NCI-H146 (cell line): ENCODE measurements at regions not wholly inside any gene's neighbourhood (a gene's known extent, or its start where the extent isn't known, plus 50 kb on each side); places are given as distances from the start of the nearest gene placed in this dataset.

Source experiments
- DNase-seq: peaks from one replicate; lab custom pipeline; 2025; lab: John Stamatoyannopoulos, UW

DNA sequence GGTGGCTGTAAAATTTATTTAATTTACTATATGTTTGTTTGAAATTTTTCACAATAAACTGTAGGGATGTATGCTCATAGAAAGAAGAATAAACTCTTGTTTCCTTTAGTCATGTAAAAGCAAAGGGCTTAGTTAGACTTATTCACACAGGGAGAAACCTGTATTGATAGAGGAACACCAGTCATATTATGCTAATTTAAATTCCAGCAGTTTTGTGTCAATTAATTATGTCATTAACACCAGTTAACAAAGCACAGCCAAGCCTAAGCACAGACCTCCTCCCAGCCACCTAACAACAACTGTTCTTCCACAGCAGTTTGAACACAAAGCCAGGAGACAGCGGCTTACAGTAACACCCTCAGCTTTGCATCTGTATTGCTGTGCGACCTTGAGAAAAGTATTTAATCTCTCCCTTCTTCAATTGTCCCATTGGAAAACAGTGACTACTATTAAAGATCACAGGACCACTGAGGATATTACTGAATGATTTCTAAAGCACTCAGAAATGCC lies 260.8 kb upstream of the RRP15 start:
- no peak for DNase-seq

DNA sequence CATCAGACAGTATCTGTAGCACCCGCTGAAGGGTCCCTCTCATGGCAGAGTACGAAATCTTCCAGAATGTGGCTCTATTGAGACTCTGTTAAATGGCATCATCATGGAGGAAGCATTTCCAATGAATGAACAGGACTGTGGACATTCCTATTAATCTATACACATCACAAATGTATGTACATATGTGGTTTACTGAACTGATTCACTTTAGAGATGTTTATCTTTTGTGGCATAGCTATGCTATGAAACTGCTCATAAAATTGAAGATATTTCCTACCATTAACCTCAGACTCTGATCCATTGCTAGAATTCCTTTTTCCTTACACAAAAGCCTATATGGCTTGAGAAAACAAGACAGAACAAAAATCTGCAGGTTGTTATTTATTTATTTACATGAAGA lies 259.6 kb upstream of the RRP15 start:
- no peak for DNase-seq

DNA sequence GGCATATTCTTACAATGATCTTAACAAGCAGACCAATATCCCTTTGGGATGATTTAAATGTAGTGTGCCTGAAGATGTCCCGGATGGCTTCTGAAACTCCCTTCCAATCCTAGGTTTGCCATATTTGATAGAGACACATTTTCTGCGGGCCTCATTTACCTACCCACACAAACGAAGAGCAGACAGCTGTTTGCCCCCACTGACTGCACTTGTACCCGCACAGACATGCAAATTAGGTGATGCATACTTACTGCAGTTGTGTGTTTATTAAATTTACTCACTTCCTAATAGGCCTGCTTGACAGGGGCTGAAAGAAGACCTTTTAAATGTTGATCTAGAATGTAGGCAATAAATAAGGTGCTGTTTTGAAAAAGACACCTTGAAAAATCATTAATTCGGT lies 257.9 kb upstream of the RRP15 start:
- DNase-seq, result no peak

DNA sequence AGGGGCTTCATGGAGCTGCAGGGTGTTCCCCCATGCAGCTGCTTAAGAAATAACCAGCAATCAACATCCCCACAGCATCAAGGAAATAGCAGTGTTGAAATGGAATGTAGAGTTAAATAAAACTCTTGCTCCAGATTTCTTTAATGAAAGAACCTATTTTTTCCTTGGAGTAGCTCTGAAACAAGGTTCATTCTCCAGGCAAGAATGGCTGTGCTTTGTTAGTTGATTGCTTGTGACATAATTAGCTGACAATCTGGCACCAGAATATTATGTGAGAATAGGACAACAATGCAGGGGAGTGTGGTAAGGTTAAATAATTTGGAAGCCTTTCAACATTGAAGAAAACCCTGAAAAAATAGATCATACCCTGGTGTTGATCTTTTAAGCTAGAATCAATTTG lies 254.2 kb upstream of the RRP15 start:
- no peak for DNase-seq

DNA sequence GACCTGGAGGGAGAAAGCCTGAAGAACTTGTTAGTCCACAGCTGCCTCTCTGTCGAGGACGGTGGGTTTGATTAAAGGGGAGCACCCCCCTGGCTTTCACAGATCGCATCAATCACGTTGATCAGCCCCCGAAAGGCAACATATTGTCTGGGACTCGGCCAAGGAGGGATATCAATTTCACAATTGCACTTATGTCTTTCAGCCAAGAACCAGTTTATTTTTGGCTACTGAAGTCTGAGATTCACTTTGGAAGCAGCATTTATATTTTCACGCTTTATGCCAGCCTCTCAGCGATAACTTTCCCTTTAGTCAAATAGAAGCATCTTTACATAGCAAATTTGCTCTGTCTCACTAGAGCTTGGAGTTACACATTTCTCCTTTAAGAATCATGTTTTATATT lies 253.2 kb upstream of the RRP15 start:
- no peak for DNase-seq

DNA sequence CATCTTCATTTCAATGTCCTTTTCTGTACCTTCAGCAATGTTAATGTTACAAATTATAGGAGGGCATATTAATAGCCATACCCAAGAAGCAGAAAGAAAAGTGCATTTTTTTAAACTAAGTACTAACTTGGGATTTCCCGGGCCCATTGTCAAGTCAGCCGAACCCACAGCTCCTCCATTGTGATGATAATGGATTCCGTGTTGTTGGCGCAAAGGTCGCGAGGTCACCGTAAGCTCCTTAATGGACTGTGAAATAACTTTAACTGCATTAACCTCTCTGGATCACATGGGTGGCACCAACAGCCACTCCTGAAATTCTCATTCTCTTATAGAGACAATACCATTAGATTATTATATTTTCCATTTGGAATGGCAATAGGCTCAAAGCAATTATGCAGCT lies 250.6 kb upstream of the RRP15 start:
- DNase-seq, result no peak

DNA sequence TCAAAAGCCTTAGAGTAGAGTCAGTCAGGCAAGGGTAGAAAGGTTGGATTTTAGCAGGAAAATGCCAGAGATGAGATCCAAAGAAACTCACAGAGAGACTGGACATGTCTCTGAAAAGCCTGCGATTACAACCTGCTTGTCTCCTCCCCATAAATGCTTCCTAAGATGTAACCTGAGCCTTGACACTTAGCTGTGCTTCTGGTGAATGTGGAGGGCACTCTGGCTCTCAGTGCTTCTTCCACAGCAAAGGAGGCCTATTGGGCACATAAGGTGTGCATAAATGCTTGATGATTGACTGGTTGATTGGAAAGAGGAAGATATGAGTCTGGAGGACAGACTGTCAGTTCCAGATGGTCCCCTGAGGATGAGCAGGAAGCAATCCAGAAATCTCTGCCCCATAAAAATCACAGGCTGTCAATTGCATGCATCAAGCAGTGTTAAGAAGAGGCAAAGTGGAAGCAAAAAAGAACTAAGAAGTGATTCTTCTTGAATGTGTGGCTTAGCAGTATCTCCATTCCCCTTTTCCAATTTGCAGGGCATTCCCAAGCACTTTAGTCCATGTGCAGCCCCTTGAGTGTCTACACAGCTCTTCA lies 236.2 kb upstream of the RRP15 start:
- DNase-seq, result no peak

DNA sequence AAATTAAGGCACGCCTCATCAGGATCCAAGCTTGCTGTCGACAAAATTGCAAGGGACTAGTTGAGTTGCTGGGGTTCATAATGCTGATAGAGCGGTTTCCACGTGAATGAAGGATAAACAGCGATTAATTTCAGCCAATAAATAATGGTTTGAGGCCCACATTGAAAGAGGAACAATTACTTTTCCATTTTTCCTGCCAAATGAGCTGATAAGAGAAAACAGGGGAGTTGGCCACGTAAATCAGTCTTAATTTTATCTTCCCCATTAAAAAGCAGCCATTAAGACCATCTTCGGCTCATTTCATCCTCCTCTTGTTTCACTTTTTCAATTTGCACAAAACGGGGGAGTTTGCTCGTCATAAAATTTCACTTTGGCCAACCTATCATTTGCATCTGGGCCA lies 235.5 kb upstream of the RRP15 start:
- no peak for DNase-seq

DNA sequence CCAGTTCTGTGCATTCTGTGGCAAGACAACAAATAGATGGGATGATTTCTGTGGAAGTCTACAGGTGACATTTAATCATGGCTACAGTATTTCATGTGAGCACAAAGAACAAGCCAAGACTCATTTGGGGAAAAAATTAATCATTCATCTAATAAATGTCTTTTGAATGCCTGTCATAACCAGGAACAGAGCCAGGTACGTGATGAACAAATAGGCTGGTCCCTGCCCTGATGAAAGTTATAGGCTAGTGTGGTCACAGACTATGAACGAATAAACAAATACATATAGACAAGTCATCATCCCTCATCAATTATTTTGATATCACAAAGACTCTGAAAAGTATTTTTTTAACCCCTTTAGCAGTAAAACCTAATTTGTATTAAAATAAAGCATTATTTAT lies 226.4 kb upstream of the RRP15 start:
- DNase-seq, result no peak

DNA sequence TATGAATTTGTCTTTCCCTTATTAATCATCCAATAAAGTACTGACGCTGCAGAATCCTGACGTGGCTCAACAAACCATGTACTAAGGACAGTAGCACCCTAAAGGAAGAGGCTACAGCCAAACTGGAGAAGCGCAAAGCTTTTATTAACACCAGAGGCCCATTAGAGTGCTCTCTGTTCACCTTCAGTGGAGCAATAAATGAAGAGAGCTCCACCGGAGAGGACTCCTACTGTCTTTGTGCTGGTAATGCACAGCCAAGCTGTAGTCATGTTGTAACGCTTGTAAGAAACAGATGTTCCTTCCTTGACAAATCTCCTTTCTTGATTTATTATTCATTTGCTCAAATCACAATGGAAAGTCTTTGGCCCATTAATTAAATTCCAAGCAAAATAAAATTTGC lies 220.7 kb upstream of the RRP15 start:
- no peak for DNase-seq

DNA sequence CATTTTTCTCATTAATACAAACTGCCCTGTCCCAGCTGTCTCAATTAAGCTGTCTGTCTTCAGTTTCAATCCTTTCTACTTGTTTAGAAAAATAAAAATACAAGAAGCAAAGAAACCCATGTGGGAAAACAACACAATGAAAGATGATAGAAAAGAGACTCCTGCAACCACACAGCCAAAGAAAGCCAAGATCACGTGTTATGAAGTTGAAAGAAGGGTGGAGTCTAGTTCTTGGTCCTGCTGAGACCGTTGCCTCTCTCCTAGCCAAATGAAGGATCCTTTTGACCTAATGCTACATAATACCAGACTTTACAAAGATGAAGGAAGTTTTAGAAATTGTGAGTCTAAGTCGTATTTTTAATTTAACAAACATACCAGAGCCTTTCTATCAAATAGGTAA lies 218.8 kb upstream of the RRP15 start:
- no peak for DNase-seq

DNA sequence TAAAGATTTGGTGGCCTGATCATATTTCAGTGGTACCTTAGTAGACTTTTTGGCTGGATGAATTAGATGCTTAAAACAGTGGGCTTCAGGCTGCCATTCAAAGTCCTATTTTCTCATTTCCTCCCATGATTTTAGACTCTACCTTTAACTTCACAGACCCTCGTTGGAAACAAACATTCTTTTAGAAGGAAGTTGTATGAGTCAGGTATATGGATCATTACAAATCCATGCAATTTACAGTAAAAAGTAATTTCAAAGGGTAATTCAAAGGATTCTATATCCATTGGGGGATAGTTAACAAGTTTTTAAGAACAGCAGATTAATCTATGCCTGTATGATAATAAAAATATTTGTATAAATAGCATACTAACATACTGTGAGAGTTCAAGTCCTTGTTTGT lies 216.9 kb upstream of the RRP15 start:
- DNase-seq, result no peak

DNA sequence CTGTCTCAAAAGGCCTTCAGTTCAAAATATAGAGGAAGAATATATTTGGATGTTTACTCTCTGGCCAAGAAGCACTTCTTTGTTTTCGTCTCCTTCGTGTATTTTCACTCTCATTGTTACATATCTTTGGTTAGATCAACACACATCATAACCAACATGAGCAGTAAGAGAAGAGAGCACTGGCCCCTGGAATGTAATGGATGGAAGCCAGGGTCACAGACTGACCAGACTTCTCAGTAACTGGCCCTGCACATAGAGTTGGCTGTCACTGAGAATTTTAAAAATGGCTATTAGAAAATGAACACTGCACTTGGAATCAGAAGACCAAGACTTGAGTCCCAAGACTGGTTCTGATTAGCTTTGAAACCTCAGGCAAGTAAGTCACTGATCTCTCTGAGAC lies 215.9 kb upstream of the RRP15 start:
- no peak for DNase-seq

DNA sequence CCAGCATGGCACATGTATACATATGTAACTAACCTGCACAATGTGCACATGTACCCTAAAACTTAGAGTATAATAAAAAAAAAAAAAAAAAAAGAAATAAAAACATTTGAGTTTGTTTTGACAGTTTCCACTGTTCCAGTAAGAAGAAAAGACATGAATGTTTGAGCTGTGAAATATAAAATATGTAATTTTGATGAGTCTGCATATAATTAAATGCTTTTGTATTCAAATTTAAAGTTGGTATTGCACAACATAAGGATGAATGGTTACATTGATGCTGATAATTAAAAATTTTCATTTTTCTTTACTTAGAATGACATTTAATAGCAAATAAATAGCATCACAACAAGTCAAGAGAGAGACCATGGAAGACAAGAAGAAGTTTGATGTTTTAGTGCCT lies 212.0 kb upstream of the RRP15 start:
- no peak for DNase-seq

DNA sequence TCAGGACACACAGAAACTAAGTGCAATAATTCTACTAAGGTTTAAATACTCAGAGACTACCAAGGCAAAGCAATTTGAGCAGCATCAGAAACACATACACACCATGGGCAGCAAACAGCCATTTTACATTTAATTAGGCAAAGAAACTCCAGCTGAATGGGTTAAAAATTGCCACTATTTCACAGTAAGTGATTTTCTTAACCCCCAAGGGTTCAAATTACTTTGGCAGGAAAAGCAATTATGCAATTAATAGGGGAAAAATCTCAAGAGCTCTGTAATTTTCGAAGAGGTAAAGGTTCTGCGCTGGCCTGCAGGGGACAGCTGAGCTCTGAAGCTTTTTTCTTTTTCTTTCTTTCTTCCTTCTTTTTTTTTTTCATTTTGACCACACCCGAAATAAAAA lies 206.2 kb upstream of the RRP15 start:
- peak; percentile 0 for DNase-seq

DNA sequence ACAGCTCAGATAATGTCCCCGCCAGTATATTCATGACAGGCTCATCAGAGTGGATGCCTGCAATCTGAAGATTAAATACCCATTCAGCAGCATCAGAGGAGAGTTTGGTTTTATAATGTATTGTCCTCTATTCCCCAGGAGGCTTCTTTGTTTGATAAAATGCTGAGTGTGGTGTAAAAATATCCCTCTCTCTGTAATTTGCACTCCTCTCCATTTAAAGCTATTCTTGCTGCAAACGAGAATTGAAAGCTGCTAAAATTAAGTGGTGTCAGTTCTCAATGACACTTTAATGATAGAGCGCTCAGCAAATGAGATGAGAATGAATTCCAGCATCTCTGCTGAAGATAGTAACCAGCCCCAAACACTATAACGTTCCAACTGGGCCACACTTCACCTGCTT lies 205.7 kb upstream of the RRP15 start:
- no peak for DNase-seq

DNA sequence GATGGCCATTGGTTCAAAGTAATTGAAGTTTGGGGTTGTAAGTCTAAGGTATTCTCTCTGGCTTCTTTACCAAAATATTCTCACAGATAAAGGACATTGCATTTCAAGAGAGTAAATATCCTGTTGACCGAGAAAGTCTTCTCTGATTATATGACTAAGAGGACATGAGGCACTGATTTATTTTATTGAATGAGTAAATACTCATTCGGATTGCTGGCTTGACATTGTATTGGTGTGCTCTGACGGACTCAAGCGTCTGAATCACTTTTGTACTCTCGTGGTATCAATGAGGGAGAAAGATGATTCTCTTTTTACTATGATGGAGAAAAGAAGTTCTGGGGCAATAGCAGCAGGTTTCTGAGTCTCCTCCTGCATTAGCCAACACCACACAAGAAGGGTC lies 205.3 kb upstream of the RRP15 start:
- no peak for DNase-seq

DNA sequence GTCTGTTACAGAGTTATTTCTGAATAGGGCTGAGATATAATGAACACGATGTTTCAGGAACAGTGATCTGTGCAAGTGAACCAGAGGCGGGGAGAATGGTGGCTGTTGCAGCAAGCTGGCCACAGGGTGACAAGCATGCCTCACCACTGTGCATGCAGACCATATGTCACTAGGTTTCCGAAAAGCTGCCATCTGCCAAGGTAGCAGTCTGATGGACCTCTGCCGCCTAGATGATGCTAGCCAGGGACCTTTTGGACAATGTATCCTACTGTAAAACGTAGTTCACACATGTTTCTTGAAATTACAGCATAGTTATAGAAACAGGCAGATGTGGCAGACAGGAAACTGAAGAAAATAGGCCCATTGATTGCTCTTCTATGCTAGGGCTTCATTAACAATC lies 204.2 kb upstream of the RRP15 start:
- no peak for DNase-seq

DNA sequence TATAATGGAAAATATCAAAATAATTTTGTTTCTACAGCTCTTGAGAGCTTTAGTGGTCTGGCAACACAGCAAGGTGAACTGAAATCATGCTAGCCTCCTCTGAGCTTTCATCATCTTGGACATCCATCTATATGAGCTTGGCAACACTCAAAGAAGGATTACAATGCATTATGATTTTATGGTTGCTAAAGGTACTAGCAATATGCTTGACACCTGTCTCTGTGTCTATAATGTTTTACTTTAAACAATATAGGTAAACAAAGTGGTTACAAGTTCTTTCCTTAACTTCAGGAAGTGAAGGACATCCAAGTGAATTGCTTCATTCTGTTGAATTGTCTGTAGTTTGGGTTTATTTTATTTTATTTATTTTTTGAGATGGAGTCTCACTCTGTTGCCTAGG lies 203.7 kb upstream of the RRP15 start:
- no peak for DNase-seq

DNA sequence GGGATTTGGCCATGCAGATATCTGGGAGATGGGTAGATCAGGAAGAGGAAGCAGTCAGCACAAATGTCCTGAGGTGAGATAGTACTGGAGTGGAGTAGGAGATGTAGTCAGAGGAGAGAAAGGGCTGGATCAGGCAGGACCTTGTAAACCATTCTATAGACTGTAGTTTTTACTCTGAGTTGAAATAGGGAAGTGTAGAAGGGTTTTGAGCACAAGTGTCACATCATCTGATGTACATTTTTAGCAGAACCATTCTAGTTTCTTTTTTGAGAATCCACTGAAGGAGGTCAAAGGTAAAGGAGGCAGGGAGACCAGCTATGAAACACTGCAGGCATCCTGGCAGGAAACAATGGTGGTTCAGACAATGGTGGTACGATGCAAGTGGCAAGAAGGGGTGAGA lies 194.6 kb upstream of the RRP15 start:
- no peak for DNase-seq

DNA sequence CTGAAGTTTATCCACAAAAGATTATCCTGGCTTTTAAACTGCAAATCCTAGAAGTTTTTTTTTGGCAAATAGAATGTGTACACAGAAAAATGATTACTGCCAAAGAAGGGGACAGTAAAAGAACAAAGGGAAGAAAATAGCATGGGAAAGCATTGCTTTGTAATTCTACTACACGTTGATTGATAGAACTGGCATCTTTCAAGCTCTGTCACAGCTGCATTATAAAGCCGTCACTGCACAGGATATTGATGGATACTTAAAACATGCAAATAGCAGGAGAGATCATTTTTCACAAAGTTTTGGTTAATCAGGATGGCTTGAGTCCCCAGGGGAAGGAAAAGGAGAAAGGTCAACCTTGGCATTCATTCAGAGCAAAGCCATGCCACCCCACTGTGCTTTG lies 183.7 kb upstream of the RRP15 start:
- no peak for DNase-seq

DNA sequence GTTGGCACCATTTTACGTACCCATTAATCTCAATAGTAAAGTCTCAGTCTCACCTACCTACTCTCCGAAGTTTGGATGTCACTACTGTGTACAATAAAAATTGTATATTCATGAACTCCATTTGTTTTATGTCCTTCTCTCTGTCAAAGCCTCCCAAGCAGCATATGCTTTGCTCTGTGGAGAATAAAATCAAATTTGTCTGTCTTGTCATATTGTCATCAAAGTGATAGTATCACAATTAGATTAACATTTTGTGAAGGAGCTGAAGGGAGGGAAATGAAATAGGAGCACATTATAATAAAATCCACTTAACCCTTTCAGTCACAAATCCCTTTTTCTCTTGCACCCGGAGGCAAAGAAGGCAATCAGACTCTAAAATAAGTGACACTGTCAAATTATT lies 177.1 kb upstream of the RRP15 start:
- DNase-seq, result no peak

DNA sequence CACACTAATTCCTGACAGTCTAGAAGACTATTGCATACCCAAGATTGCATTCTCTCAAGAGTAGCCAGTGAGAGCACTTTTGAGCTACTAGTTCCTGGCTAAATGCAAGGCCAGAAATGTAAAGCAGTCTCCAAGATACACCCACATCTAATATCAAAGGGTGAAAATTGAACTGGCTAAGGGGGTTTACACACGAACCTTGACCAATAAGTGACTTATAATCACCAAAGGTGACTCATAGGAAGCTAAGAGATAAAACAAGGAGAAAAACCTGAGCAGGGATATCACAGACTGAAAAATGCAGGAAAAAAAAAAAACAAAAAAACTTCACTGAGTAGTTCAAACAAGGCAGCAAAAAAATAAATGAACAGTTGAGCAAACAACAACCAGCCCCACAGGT lies 172.2 kb upstream of the RRP15 start:
- no peak for DNase-seq

DNA sequence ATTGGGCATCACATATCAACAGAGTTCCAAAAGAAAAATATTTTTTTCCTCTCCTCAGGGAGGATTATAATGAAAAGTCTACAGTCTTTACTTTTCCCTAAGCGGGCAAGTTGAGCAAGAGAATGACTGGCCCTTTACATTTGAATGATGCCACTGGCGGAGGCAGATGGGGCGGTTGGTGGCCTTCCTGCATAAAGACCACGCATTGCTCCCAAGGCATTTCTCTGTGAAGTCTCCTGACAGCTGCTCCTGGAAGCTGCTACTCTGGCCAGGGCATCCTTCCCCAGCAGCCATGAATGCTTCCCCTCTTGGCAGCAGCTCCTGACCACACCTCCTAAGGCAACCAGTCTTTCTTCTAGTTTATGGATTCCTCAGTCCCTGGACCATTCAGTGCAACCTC lies 161.1 kb upstream of the RRP15 start:
- no peak for DNase-seq

DNA sequence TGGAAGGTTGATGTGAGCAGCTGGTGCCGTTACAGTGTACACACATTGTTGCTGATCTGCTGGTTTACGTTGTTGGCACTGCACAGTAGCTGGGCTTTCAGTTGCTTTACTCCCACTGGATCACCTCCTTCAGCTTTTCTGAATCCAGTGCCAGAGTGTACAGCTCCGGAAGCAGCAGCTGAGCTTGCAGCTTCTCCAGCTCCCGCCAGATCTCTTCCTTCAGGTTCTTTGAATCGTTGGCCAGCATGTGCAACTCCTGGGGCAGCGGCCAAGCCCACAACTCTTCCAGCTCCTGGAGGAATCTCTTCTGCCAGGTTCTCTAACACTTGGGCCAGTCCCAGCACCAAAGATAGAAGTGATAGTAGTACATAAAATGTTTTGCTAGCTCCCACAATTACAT lies 149.7 kb upstream of the RRP15 start:
- no peak for DNase-seq
